Kidney (tissue), 13 donors: ENCODE measurements at regions not wholly inside any gene's neighbourhood (a gene's known extent, or its start where the extent isn't known, plus 50 kb on each side); places are given as distances from the start of the nearest gene placed in this dataset.

Experiments
- DNase-seq, 5 donors: peaks; one replicate each; pipeline ENCODE4 v3.0.0-alpha.2; 2013 to 2020
- FAIRE-seq: peaks from 2 replicates; lab custom pipeline; 2012; peaks lifted over from hg19 to GRCh38; lab: Jason Lieb, UNC
- H3K27ac ChIP-seq, 2 donors: one replicate each; pipeline ENCODE4 v1.7.0; 2013; ENCODE audit warnings: low read depth in 2 of 2, low read length in 2 of 2, inconsistent platforms in 1 of 2
- H3K27me3 ChIP-seq: one replicate; pipeline ENCODE4 v1.7.1; 2013; ENCODE audit warnings: low read length, inconsistent platforms; ENCODE audit not compliant: control insufficient read depth, insufficient read depth
- H3K36me3 ChIP-seq, 3 donors: one replicate each; pipeline versions ENCODE4 v1.7.0 to v1.7.1; 2013; ENCODE audit warnings: low read length in 3 of 3, control low read depth in 1 of 3, inconsistent platforms in 1 of 3; ENCODE audit not compliant: insufficient read depth in 3 of 3, control insufficient read depth in 2 of 3
- H3K4me1 ChIP-seq, 3 donors: one replicate each; pipeline versions ENCODE4 v1.7.0 to v1.7.1; 2013; ENCODE audit warnings: low read length in 3 of 3, inconsistent platforms in 1 of 3, low read depth in 1 of 3; ENCODE audit not compliant: control insufficient read depth in 2 of 3, insufficient read depth in 2 of 3
- H3K4me3 ChIP-seq, 3 donors: one replicate each; pipeline versions ENCODE4 v1.7.0 to v1.8.1; 2013; ENCODE audit warnings: low read length in 3 of 3, control low read depth in 1 of 3, inconsistent platforms in 1 of 3
- H3K9ac ChIP-seq, 3 donors: one replicate each; pipeline versions ENCODE4 v1.7.0 to v1.7.1; 2013; ENCODE audit warnings: low read length in 3 of 3, control low read depth in 1 of 3, inconsistent platforms in 1 of 3
- H3K9me3 ChIP-seq, 3 donors: one replicate each; pipeline versions ENCODE4 v1.7.0 to v1.7.1; 2013; ENCODE audit warnings: low read length in 3 of 3, control low read depth in 1 of 3, inconsistent platforms in 1 of 3; ENCODE audit not compliant: control insufficient read depth in 2 of 3, insufficient read depth in 1 of 3
- CTCF ChIP-seq: IDR thresholded peaks from 3 replicates; pipeline ENCODE4 v1.5.1; 2012; ENCODE audit warnings: mild to moderate bottlenecking, moderate library complexity, borderline replicate concordance; ENCODE audit not compliant: insufficient read depth; ENCODE audit errors: extremely low read depth
- intact Hi-C: fragments of 100-400 bp; cut with DNase I; formaldehyde crosslinking; loops from one replicate; pipeline ENCODE4 v1.11.1; 2022
- donor health status: control.
- donor health status: control.
- donor health status: control.
- donor health status: control.
- donor health status: control.
- donor health status: DM: yes; HTN: yes; CAD: no.
- donor health status: Normal renal cell carcinoma (clear cell type).

- FAIRE-seq (no peak), DNase-seq (no peak)
- Histone ChIP-seq H3K9me3 (no peaks in the 10 kb centered on the region), H3K4me3 (no peak overlapping the region), H3K4me1 (no peaks in the 10 kb centered on the region), H3K9ac (no peak overlapping the region), H3K36me3 (no peaks in the 10 kb centered on the region), H3K27ac (no peak overlapping the region), H3K27me3 (no peaks in the 10 kb centered on the region)
- intact Hi-C loops: no loop called here
- TF ChIP-seq CTCF: no peak
These were observed 176.9 kb upstream of the MDGA2 start for GRCh38 chr14:47852278-47852677.

GRCh38 chr14:47846008-47846407 lies 170.6 kb upstream of the MDGA2 start:
- TF ChIP-seq CTCF: no peak
- FAIRE-seq: no peak
- no peaks in the 10 kb centered on the region for H3K9me3 ChIP-seq

GRCh38 chr14:47843236-47843635 lies 167.8 kb upstream of the MDGA2 start:
- H3K4me1 ChIP-seq: no peaks in the 10 kb centered on the region
- FAIRE-seq (no peak), DNase-seq (no peak)
- H3K9me3 ChIP-seq: no peaks in the 10 kb centered on the region
- no peaks in the 10 kb centered on the region for H3K27me3 ChIP-seq
- H3K27ac ChIP-seq: no peak overlapping the region
- no peak overlapping the region for H3K9ac ChIP-seq
- no peak overlapping the region for H3K4me3 ChIP-seq
- no peak for TF ChIP-seq CTCF
- intact Hi-C loops: no loop called here
- no peaks in the 10 kb centered on the region for H3K36me3 ChIP-seq

More at GRCh38 chr14:47846008-47846407, 170.6 kb upstream of the MDGA2 start:
- Histone ChIP-seq H3K36me3 (no peaks in the 10 kb centered on the region), H3K27me3 (no peaks in the 10 kb centered on the region), H3K4me3 (no peak overlapping the region), H3K9ac (no peak overlapping the region), H3K27ac (no peak overlapping the region), H3K4me1 (no peaks in the 10 kb centered on the region)
- intact Hi-C loops: no loop called here
- peak in 1 of 5 donors; percentile 21 for DNase-seq

- H3K36me3 ChIP-seq: no peaks in the 10 kb centered on the region
- H3K4me3 ChIP-seq: no peak overlapping the region
- H3K27me3 ChIP-seq: no peaks in the 10 kb centered on the region
- no peak for FAIRE-seq
- TF ChIP-seq CTCF: no peak
- peaks cover 0 to 3% (median 0%) of the 10 kb centered on the region in 3 donors for H3K9me3 ChIP-seq
- H3K27ac ChIP-seq: no peak overlapping the region
- no peak overlapping the region for H3K9ac ChIP-seq
- intact Hi-C loops: no loop called here
- DNase-seq: peak in 2 of 5 donors; percentile 68 to 75
- H3K4me1 ChIP-seq: no peaks in the 10 kb centered on the region
These were observed 157.6 kb upstream of the MDGA2 start for GRCh38 chr14:47833011-47833410.
